ES-I3 (cell line): ENCODE measurements at regions not wholly inside any gene's neighbourhood (a gene's known extent, or its start where the extent isn't known, plus 50 kb on each side); places are given as distances from the start of the nearest gene placed in this dataset.

ENCODE experiments used
- H3K36me3 ChIP-seq: 2 replicates; pipeline ENCODE4 v1.6.1; 2013; ENCODE audit warnings: mild to moderate bottlenecking, low read length, control low read depth, moderate library complexity; ENCODE audit not compliant: insufficient read depth
- H3K4me1 ChIP-seq: 2 replicates; pipeline ENCODE4 v1.6.1; 2013; ENCODE audit warnings: mild to moderate bottlenecking, control low read depth, low read length; ENCODE audit not compliant: insufficient read depth
- H3K9ac ChIP-seq: 2 replicates; pipeline ENCODE4 v1.6.1; 2013; ENCODE audit warnings: low read depth, mild to moderate bottlenecking, low read length, moderate library complexity
- H3K9me3 ChIP-seq: 2 replicates; pipeline ENCODE4 v1.6.1; 2013; ENCODE audit warnings: mild to moderate bottlenecking, low read length, moderate library complexity; ENCODE audit not compliant: control insufficient read depth, insufficient read depth

GRCh38 chr1:106699433-106699832, 357.0 kb upstream of the PRMT6 start:
- no peaks in the 10 kb centered on the region for H3K9me3 ChIP-seq
- H3K9ac ChIP-seq: no peak overlapping the region
- no peaks in the 10 kb centered on the region for H3K36me3 ChIP-seq
- H3K4me1 ChIP-seq: no peaks in the 10 kb centered on the region

- Histone ChIP-seq H3K9me3 (no peaks in the 10 kb centered on the region), H3K4me1 (no peaks in the 10 kb centered on the region), H3K9ac (no peak overlapping the region), H3K36me3 (no peaks in the 10 kb centered on the region)
Measured at GRCh38 chr1:106700211-106700610, 356.3 kb upstream of the PRMT6 start.

- no peaks in the 10 kb centered on the region for H3K36me3 ChIP-seq
- no peaks in the 10 kb centered on the region for H3K9me3 ChIP-seq
- H3K9ac ChIP-seq: no peak overlapping the region
- H3K4me1 ChIP-seq: peaks cover 7% of the 10 kb centered on the region; the same call in 1 of the 2 replicates
Measured at GRCh38 chr1:106705971-106706370, 350.5 kb upstream of the PRMT6 start.

- H3K9ac ChIP-seq: no peak overlapping the region
- no peaks in the 10 kb centered on the region for H3K4me1 ChIP-seq
- H3K36me3 ChIP-seq: no peaks in the 10 kb centered on the region
- no peaks in the 10 kb centered on the region for H3K9me3 ChIP-seq
Measured at GRCh38 chr1:106717591-106717990, 338.9 kb upstream of the PRMT6 start.

DNA sequence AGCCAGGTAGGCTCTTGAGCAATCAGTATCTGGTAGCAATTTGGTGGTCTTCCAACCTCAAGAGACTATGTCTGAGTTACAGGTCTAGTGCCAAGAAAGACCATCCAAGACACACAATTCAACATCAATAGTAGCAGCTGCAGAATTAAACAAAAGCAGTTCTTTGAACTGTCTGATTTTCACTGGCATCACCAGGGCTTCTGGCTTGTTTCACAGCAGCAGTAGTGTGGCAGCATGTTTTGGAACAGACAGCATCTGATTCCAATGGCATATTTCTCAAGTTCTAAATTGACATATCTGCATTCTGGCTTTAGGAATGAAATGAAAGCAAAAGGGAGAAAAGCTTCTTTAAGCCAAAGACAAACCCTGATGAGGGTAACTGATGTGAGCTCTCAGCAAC, 334.7 kb upstream of the PRMT6 start:
- Histone ChIP-seq H3K36me3 (no peaks in the 10 kb centered on the region), H3K9ac (no peak overlapping the region), H3K4me1 (no peaks in the 10 kb centered on the region), H3K9me3 (no peaks in the 10 kb centered on the region)

- no peaks in the 10 kb centered on the region for H3K9me3 ChIP-seq
- H3K4me1 ChIP-seq: no peaks in the 10 kb centered on the region
- no peaks in the 10 kb centered on the region for H3K36me3 ChIP-seq
- no peak overlapping the region for H3K9ac ChIP-seq
Measured at GRCh38 chr1:106722466-106722865, 334.0 kb upstream of the PRMT6 start.

DNA sequence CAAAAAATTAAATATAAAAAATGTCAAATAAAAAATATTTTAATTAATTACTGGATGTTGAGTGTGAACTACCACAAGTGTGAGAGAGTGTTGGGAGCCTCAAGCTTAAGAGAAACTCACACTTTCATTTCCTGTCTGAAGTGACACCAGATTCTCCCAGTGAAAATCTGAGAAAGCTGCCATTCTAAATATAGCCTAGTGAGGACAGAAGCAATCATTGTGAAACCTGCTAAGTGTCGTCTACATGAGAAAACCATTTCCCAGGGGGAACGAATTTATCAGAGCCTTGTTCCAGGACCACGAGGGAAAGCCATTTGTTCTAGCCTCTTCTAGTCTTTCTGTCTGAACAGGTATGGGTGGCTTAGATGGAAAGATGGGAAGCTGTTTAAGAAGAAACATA, 329.3 kb upstream of the PRMT6 start:
- no peaks in the 10 kb centered on the region for H3K36me3 ChIP-seq
- no peaks in the 10 kb centered on the region for H3K4me1 ChIP-seq
- no peaks in the 10 kb centered on the region for H3K9me3 ChIP-seq
- no peak overlapping the region for H3K9ac ChIP-seq

DNA sequence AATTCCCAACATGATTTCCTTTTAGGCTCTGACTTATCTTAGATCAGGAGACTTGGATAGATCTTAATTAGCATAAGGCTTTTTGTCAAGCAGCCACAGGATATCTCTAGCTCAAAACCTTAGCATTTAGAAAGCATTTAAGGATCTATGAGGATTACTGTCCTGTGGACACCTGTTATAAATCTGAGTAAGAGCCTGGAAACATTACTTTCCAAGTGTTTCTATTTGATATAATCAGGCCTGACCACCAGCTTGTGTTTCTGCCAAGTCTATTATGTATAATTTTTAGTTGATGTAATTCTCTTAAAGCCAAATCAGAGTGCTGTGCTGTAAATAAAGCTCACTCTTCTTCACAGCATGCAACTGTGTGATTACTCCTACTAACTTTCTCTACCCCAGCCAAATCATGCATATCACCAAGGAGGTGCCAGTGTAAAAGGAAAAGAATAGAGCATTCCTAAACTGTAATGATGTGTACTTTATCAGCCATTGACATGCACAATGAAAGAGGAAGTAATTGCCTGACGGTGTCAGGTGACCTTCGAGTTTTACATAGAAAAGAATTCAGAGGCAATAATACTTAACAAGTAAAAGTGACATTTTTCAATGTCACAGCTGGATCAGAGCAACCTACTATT, 309.9 kb upstream of the PRMT6 start:
- Histone ChIP-seq H3K9me3 (no peaks in the 10 kb centered on the region), H3K4me1 (peaks cover 30% of the 10 kb centered on the region), H3K36me3 (no peaks in the 10 kb centered on the region), H3K9ac (0 out of 2 replicates have a peak overlapping the region, but pooled peaks have one; percentile 8)

DNA sequence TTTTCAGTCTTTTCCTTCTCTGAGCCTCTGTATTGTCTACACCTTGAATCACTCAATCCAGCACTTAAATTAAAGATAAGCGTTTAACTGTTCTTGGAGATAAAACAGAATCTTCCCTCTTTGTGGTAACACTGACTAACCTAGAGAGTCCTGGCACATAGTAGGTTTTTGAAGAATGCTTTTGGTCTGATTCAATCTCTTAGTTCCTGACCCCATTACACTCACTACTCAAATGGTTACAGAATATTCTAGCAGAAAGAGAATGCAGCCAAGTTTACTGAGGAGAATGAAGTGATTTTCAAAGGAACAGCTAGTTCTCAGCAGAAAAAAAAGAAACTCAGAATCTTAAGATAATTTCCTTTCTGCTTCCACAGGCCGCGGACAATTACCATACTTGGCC, 309.2 kb upstream of the PRMT6 start:
- H3K4me1 ChIP-seq: peaks cover 31% of the 10 kb centered on the region
- no peaks in the 10 kb centered on the region for H3K36me3 ChIP-seq
- H3K9me3 ChIP-seq: no peaks in the 10 kb centered on the region
- H3K9ac ChIP-seq: no peak overlapping the region

GRCh38 chr1:106747791-106748190, 308.7 kb upstream of the PRMT6 start:
- Histone ChIP-seq H3K36me3 (no peaks in the 10 kb centered on the region), H3K9me3 (no peaks in the 10 kb centered on the region), H3K4me1 (peaks cover 31% of the 10 kb centered on the region), H3K9ac (no peak overlapping the region)

DNA sequence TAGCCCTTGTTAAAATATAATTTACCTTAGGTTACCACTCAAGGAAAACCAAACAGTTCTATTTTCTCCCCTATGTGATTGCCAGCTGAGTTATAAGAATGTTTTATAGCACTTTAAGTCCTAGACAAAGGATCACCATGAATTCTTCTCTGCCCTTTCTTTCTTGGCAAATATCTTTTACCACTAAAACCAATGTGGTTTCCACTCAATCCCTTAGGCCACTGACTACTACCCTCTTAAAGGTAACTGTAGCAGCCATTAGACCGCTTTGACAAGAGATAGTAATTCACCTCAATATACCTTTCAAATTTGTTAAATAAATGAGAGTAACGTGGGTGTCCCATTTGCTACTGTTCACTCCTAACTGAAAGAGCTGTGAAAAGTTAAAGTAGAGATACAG, 307.9 kb upstream of the PRMT6 start:
- H3K4me1 ChIP-seq: peaks cover 31% of the 10 kb centered on the region
- no peak overlapping the region for H3K9ac ChIP-seq
- no peaks in the 10 kb centered on the region for H3K36me3 ChIP-seq
- no peaks in the 10 kb centered on the region for H3K9me3 ChIP-seq

DNA sequence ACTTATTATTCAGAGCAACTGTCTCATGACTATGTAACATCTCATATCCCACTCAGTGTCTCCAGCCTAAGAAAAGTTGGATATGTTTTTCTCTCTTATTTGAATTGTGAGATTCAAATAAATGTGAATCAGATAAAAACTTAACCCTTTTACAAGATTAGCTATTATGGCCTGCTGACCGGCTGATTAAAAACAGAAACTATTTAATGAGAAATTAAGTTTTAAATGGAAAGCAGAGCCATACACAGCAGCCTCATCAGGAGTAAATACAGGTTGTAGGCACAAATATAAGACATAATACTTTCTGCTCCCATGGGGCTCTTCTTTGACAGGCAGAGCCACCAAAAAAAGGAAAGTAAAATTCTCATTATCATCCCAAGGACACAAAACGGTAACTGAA, 307.0 kb upstream of the PRMT6 start:
- Histone ChIP-seq H3K9me3 (no peaks in the 10 kb centered on the region), H3K4me1 (peaks cover 31% of the 10 kb centered on the region), H3K36me3 (no peaks in the 10 kb centered on the region), H3K9ac (no peak overlapping the region)

GRCh38 chr1:106749906-106750305, 306.6 kb upstream of the PRMT6 start:
- Histone ChIP-seq H3K9me3 (no peaks in the 10 kb centered on the region), H3K9ac (no peak overlapping the region), H3K4me1 (peaks cover 31% of the 10 kb centered on the region), H3K36me3 (no peaks in the 10 kb centered on the region)

DNA sequence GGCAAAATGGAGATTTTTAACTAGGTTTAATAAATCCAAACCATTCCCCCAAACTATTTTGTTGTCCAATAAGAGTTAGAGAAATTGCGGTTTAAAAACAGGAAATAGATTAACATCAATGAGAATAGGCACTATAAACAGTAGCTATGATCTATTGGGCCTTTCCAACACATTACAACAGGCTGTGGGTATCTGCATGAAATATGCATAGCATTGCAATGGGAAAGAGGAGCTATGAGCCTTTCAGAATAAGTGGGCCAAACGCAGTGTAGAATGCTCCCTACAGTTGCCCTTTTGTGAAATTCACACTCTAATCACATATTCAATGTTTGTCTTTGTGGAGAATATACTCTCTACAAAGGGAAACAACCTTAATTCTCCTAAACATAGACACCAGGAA, 305.5 kb upstream of the PRMT6 start:
- H3K4me1 ChIP-seq: peaks cover 27% of the 10 kb centered on the region
- no peaks in the 10 kb centered on the region for H3K9me3 ChIP-seq
- no peak overlapping the region for H3K9ac ChIP-seq
- no peaks in the 10 kb centered on the region for H3K36me3 ChIP-seq

DNA sequence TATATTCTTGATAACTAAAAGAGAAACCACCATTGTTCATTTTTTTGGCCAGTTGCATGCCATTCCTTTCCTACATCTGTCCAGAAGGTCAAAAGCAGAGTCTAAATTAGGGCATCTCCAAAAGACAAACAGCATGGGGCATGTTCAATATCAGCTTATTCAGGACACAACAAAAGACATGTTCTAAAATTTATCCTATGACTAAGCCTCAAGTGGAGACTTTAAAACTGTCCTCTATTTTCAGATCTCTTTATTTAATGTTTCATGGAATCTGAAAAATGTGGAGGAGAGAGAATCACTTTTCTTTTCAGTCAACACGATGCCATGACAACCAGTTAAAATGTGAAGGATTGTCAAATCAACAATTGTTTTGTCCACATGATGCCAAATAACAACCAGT, 303.4 kb upstream of the PRMT6 start:
- Histone ChIP-seq H3K9ac (no peak overlapping the region), H3K36me3 (no peaks in the 10 kb centered on the region), H3K9me3 (no peaks in the 10 kb centered on the region), H3K4me1 (peaks cover 12% of the 10 kb centered on the region; the same call in 1 of the 2 replicates)

DNA sequence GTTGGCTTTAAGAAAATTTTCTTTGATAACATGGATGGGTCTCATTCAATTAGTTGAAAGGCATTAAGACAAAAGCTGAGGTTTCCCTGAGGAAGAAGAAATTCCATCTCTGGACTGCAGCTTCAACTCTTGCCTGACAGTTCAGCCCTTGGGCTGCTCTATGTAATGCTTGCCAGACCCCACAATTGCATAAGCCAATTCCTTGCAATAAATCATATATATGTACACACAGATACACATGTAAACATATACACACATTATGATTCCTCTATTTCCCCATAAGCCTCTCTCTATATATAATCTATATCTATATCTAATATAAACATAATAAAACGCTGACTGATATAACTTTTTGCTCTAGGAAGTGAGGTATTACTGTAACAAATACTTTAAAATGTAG, 301.5 kb upstream of the PRMT6 start:
- H3K4me1 ChIP-seq: peaks cover 12% of the 10 kb centered on the region; the same call in 1 of the 2 replicates
- no peaks in the 10 kb centered on the region for H3K36me3 ChIP-seq
- H3K9me3 ChIP-seq: no peaks in the 10 kb centered on the region
- H3K9ac ChIP-seq: no peak overlapping the region
